GM12891 (cell line): ENCODE measurements at regions not wholly inside any gene's neighbourhood (a gene's known extent, or its start where the extent isn't known, plus 50 kb on each side); places are given as distances from the start of the nearest gene placed in this dataset.

Experiments used
- POLR2A ChIP-seq: IDR thresholded peaks from 2 replicates; pipeline ENCODE4 v1.6.1; 2011; ENCODE audit warnings: low read depth, low read length, control low read depth
- POLR2AphosphoS5 ChIP-seq: IDR thresholded peaks from 2 replicates; pipeline ENCODE4 v1.6.1; 2011; ENCODE audit warnings: low read depth, low read length, control low read depth
- POU2F2 ChIP-seq: IDR thresholded peaks from 2 replicates; pipeline ENCODE4 v1.6.1; 2011; ENCODE audit warnings: low read depth, mild to moderate bottlenecking, control low read depth, low read length, moderate library complexity
- TAF1 ChIP-seq: IDR thresholded peaks from 2 replicates; pipeline ENCODE4 v1.6.1; 2011; ENCODE audit warnings: low read depth, low read length, control low read depth

DNA sequence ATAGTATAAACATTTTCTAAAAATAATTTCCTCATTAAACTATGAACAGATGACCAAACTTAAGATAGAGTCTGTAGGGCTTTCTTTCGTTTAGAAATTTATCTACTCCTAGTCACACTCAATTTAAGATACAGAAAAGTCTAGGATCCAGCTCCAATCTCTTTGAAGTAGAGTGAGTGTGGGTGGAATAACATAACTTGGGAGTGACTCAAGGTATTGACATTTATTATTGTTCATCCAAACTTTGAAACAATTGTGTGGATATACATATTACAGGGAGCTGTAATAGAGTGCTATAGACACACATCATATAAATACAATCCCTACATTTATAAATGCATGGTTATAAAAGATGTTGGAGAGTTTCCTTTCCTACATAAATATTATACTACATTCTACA is 715.2 kb upstream of the MANEA start:
- TF ChIP-seq POLR2AphosphoS5 (no peak), POLR2A (no peak), TAF1 (no peak), POU2F2 (no peak)
